ENCODE measurements at regions not wholly inside any gene's neighbourhood (a gene's known extent, or its start where the extent isn't known, plus 50 kb on each side); places are given as distances from the start of the nearest gene placed in this dataset.
"Not testable (repeated sequence)": the region's sequence is repeated elsewhere in the genome, so short reads cannot be mapped to it uniquely, and the experiment has no call there.

- TF ChIP-seq CTCF (IDR thresholded peaks at IDR 0.05; ENCODE audit: extremely low read depth, missing control alignments): no peak
- DNase-seq (ENCODE audit: low spot score): no peak
Measured at GRCh38 chr21:33969581-33969980, 54.0 kb upstream of the ATP5PO start.

DNA sequence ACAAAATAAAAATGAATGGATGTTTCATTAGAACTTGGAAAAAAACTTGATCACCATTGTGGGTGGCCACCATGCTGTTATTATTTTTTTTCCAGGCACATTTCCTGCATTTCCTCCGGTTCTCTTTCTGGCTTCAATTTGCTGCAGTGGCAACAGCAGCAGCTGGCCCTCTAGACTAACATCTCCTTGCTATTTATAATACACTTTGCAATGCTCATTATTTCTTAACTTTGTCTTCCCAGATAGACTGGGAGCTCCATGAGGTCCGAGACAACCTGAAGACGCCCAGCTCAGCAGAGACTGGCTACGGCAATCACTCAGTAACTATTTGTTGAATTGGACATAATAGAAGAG, 53.4 kb upstream of the ATP5PO start:
- TF ChIP-seq CTCF (IDR thresholded peaks at IDR 0.05; ENCODE audit: extremely low read depth, missing control alignments): no peak
- DNase-seq (ENCODE audit: low spot score): no peak

GRCh38 chr21:33968080-33968994, 52.7 kb upstream of the ATP5PO start:
- DNase-seq (ENCODE audit: low spot score): peak; percentile 46
- TF ChIP-seq CTCF (IDR thresholded peaks at IDR 0.05; ENCODE audit: extremely low read depth, missing control alignments): no peak

- no peak for TF ChIP-seq CTCF (IDR thresholded peaks at IDR 0.05; ENCODE audit: extremely low read depth, missing control alignments)
- DNase-seq (ENCODE audit: low spot score): no peak
Measured at GRCh38 chr21:33967086-33967571, 51.5 kb upstream of the ATP5PO start.

DNA sequence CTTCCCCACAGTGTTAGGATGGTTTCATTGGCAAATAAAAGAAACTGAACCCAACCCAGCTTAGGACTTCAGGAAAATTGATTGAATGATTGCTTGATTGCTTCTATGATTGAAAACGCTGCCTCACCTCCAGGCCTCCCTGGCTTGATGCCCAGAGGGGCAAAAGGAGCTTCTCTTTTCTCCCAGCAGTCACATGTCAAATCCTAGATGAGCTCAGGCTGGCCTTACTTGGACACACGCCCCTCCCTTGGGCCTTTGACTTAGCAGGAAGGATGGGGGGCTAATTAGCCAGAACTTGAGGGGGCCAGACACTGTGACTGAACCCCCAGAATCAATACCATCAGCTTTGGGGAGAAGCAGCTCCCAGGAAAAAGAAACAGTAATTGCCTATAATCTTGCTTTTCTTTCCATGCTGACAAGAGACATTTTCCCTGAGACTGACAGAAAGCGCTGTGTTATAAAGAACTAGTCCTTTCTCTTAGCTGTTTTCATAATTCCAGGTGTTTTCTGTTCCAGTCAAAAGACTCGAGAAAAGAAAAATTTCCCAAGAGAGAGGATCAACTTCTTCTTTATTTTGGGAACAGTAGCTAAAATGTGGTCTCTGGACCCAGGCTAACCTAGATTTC, 50.8 kb upstream of the ATP5PO start:
- TF ChIP-seq CTCF (IDR thresholded peaks at IDR 0.05; ENCODE audit: extremely low read depth, missing control alignments): no peak
- DNase-seq (ENCODE audit: low spot score): no peak

GRCh38 chr21:33965662-33966061, 50.1 kb upstream of the ATP5PO start:
- not testable (repeated sequence) for DNase-seq (ENCODE audit: low spot score)

All from GM20000 (cell line).